HG03432 (cell line): ENCODE measurements at regions not wholly inside any gene's neighbourhood (a gene's known extent, or its start where the extent isn't known, plus 50 kb on each side); places are given as distances from the start of the nearest gene placed in this dataset.
A peak's percentile ranks its signal among the peaks of the same experiment; 100 is the strongest.

Experiments
- ATAC-seq: cut with Tn5 transposase; IDR thresholded peaks from one replicate; pipeline ENCODE4 v1.9.1; 2021; ENCODE audit warnings: mild to moderate bottlenecking, moderate library complexity; ENCODE audit not compliant: unreplicated experiment

DNA sequence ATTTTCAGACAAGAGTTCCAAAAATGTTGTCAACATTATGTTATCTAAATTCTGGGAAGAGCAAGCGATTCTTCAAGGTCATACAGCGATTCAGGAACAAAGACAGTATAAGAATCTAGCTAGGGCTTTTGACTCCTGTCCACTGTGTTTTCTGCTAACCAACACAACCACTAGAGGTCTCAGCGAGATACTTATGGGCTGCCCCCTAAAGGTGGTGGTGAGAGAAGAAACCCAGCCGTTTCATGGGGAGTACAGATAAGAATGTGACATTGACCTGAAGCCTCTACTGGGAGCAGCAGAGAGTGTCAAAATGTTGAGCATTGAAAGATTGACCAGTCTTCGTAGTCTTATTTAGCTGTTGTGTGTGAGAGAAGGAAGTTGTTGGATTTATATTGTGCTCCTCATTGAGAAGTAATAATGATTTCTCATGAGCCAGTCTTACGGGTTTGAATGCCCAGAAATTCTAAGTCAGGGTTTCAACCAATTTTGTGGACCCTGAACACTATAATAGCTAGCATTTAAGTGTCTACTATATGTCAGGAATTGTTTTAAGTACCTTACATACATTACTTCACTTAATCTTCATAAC lies 168.3 kb downstream of the SPRY1 start:
- ATAC-seq = peak; percentile 100

- no peak for ATAC-seq
Observed at GRCh38 chr4:123568936-123569335, 172.3 kb downstream of the SPRY1 start.

DNA sequence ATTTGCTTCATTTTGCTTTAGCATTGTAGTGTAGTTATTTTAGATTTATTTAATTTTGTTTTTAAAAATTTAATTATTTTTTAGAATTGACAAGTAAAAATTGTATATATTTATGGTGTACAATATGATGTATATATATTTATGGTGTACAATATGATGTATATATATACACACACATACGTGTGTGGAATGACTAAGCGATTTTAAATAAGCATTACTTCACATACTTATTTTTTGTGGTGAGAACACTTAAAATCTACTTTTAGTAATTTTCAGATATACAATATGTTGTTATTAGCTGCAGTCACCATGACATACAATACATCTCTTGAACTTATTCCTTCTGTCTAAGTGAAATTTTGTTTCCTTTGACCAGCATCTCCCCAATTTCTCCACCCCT lies 172.9 kb downstream of the SPRY1 start:
- ATAC-seq = no peak

GRCh38 chr4:123573866-123574508 lies 177.4 kb downstream of the SPRY1 start:
- no peak for ATAC-seq

DNA sequence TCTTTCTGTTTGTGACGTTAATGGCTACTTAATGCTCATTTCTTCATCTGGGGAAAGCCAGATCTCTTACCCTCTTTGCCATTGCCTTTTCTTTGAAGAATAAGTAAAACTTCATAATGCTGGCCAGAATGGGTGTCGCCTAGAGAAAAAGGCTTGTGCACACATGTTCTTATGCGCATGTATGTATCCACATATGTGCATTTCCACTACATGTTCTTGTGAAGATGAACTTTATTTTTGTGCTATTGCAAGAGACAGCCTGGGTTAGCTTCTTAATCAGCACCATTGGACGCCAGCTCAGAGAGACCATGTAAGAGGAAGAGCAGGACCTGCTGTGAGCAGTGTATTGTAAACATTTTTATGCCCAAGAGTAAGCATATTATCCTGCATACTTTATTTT lies 178.7 kb downstream of the SPRY1 start:
- ATAC-seq = no peak

DNA sequence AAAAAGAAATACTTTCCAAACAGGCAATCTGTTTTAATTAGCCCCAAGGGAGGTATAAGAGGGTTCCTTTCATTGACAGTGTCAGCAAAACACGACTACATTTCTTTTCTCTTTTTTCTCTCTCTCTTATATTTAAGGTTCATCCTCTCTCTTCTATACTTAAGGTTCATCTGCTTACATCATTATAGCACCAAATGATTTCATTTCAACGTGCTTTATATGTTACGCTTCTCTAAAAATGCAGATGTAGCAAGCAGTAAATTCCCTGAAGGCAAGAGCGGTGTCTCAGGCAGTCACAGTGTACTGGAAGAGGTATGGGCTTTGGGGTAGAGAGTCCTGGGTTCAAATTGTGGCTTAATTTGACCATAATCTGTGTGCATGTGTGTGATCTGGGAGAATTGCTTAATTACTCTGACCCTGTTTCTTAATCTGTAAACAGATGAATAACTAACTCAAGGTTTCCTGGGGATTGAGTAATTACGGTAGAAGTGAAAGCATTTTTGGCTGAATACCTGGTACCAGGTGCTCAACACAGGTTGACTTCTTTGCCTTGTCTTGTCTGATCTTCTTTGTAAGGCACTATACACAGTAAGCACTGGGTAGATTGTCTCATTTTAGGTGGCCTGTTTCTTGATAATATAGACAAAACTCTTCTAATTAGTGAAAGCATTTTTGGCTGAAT lies 180.8 kb downstream of the SPRY1 start:
- no peak for ATAC-seq

- no peak for ATAC-seq
Observed at GRCh38 chr4:123578276-123579029, 181.9 kb downstream of the SPRY1 start.

GRCh38 chr4:123579961-123580360 lies 183.4 kb downstream of the SPRY1 start:
- ATAC-seq = no peak

- ATAC-seq = no peak
Observed at GRCh38 chr4:123580981-123581664, 184.5 kb downstream of the SPRY1 start.

DNA sequence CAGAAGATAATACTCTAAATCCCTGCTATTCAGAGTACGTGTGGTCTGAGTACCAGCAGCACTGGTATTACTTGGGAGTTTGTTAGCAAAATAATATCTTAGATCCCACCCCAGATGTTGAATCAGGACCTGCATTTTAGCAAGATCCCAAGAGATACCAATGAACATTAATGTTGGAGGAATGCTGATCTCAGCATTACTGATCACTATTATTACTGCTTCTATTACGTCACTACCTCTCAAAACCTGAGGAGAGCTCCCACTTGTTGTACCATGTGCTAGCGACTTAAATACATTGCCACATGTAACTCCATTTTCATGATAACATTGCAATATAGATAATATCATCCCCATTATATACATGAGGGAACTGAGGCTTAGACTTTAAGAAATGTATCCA lies 185.2 kb downstream of the SPRY1 start:
- ATAC-seq = no peak

GRCh38 chr4:123583043-123583442 lies 186.4 kb downstream of the SPRY1 start:
- no peak for ATAC-seq

DNA sequence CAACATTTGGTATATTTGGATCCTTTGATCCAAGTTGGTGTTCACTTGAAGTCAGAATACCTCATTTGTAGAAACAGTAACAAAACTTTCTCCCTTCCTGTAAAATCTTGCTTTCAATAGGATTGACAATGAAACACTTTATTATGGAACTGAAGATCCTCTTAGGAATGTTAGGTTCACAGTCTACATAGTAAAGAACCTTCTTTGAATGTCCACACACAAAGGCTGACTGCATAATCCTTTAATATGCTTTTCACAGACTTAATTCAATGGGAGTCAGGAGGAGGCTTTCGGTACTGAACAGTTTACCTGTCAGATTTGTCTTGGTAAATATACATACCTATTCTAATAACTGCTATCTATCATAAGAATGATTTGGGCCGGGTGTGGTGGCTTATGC lies 188.5 kb downstream of the SPRY1 start:
- no peak for ATAC-seq

DNA sequence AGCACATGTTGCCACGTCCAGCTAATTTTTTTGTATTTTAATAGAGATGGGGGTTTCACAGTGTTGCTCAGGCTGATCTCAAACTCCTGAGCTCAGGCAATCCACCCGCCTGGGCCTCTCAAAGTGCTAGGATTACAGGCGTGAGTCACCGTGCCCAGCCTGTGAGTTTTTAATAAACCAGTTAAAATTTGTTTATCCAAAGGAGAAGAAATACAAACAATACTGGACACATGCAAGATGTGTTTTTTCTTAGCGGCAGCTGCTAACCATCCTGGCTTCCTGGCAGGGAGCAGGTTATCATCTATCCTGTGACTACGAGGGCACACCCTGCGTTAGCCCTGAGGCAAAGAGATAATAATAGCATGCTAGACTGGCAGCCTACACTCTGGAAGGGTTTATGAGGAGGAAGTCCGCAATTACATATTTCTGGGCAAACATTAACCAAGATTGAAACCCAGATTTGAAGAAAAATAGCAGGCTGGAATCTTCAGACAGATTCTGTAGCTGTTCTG lies 191.4 kb downstream of the SPRY1 start:
- ATAC-seq = peak; percentile 22

GRCh38 chr4:123588631-123589241 lies 192.1 kb downstream of the SPRY1 start:
- ATAC-seq = peak; percentile 87

GRCh38 chr4:123589301-123589700 lies 192.7 kb downstream of the SPRY1 start:
- ATAC-seq = no peak

GRCh38 chr4:123591875-123592274 lies 195.3 kb downstream of the SPRY1 start:
- no peak for ATAC-seq

DNA sequence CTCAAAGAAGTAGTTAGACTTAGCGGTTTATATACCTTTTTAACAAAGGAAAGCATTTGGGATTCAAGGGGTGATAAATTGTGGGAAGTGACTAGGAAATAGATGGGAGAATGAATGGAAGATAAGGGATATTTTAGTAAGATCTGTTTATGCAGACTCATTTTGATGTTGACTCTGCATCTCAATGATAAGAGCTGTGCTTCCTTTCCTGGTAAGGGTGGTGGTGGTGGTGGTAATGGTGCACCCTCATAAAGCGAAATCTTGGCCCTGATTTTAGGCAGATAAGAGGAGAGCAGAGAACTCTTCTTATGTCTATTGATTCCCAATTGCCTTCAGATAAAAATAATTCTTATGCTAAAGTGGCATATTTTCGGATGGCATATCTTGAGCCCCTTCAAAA lies 197.1 kb downstream of the SPRY1 start:
- no peak for ATAC-seq

DNA sequence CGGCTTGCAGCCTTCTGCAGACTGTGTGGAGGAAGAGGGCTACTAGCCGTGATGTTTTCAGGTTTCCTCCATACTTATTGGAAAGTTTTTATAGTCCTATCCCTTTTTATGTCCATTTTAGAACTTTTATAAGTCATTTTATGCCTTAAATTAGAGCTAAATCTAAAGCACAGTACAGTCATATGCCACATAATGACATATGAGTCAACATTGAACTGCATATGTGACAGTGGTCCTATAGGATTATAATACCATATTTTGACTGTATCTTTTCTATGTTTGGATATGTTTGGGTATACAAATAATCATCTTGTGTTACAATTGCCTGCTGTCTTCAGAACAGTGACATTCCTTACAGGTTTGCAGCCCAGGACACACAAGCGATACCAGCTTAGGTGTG lies 200.2 kb downstream of the SPRY1 start:
- no peak for ATAC-seq

GRCh38 chr4:123597586-123597985 lies 201.0 kb downstream of the SPRY1 start:
- ATAC-seq = no peak

DNA sequence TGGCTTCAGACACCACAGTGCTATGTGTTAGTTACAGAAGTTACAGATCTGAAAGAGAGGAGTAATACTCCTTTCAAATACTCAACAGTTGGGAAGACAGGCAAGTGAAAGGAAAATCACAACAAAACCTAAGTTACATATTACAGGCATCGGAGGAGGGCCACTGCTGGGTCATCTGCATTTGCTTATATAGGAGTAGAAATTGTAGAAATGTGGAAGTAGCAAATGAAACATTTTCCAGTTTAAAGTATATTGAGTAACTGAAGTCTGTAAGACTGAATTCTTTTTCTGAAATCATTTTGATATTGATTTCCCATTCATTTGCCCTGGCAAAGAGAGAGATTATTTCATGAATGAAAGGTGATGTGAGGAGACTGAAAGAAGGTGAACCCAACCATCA lies 201.7 kb downstream of the SPRY1 start:
- ATAC-seq = no peak
